Tibial nerve (tissue), 4 donors: ENCODE measurements at regions not wholly inside any gene's neighbourhood (a gene's known extent, or its start where the extent isn't known, plus 50 kb on each side); places are given as distances from the start of the nearest gene placed in this dataset.
"Not testable (repeated sequence)": the region's sequence is repeated elsewhere in the genome, so short reads cannot be mapped to it uniquely, and the experiment has no call there.

Experiments
- DNase-seq, 2 donors: peaks; one replicate each; pipeline ENCODE4 v3.0.0-alpha.2; 2019; ENCODE audit warnings: low spot score in 2 of 2
- H3K27ac ChIP-seq, 4 donors: fragments of 200-600 bp; sonication (generic) in 3 of 4; one replicate each; pipeline ENCODE4 v1.5.1; 2017 to 2019; ENCODE audit warnings: mild to moderate bottlenecking in 1 of 4
- H3K27me3 ChIP-seq, 2 donors: fragments of 200-600 bp; sonication (generic) in 1 of 2; one replicate each; pipeline versions ENCODE4 v1.5.1 to v1.6.0; 2017 to 2019
- H3K36me3 ChIP-seq, 3 donors: fragments of 200-600 bp; sonication (generic); one replicate each; pipeline ENCODE4 v1.5.1; 2018 to 2019
- H3K4me1 ChIP-seq, 4 donors: fragments of 200-600 bp; sonication (generic) in 3 of 4; one replicate each; pipeline ENCODE4 v1.5.1; 2017 to 2019
- H3K4me3 ChIP-seq, 4 donors: fragments of 200-600 bp; sonication (generic) in 3 of 4; one replicate each; pipeline ENCODE4 v1.5.1; 2017 to 2019; ENCODE audit warnings: mild to moderate bottlenecking in 1 of 4, moderate library complexity in 1 of 4
- H3K9me3 ChIP-seq, 4 donors: fragments of 200-600 bp; sonication (generic) in 3 of 4; one replicate each; pipeline ENCODE4 v1.5.1; 2017 to 2019
- EP300 ChIP-seq, 2 donors: sonication (generic); formaldehyde crosslinking; IDR thresholded peaks; one replicate each; pipeline ENCODE4 v1.6.1; 2017; ENCODE audit warnings: antibody characterized with exemption in 2 of 2, mild to moderate bottlenecking in 1 of 2
- POLR2A ChIP-seq, 2 donors: fragments of 450-650 bp; IDR thresholded peaks; one replicate each; pipeline ENCODE4 v1.6.1; 2017; ENCODE audit warnings: antibody characterized with exemption in 2 of 2, mild to moderate bottlenecking in 2 of 2, moderate library complexity in 2 of 2
- WGBS, 2 donors: methylation state at CpG; one replicate each; pipeline ENCODE4 v1.1.5; 2018; 5-methylcytosine and 5-hydroxymethylcytosine counted together
- TF ChIP-seq, protein P1 (sequence below), 5 experiments: fragments of 200-600 bp in 3 of 5; fragments of 450-650 bp in 2 of 5; sonication (generic) in 3 of 5; IDR thresholded peaks; one replicate each; pipeline ENCODE4 v1.5.1; 2016 to 2019; ENCODE audit warnings: antibody characterized with exemption in 5 of 5, mild to moderate bottlenecking in 3 of 5, moderate library complexity in 2 of 5

DNA sequence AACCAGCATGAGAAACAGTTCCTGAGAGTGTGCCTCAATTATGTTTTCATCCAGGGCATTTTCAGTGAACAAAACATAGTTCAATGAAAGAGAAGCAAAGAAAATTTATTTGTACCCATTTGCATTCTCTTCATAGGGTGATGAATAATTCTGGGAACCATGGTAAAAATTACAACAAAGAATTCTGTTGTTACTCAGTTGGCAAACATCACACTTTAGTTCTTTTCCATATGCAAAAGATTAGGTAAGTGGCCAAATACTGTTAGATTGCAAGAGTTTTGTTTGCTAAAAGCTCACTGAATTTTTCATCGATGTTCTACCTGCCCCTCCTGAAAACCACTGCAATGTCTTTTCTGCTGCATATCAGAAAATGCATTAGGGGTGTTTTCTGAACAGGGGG lies 132.4 kb upstream of the RGS6 start:
- TF ChIP-seq, protein P1, sequence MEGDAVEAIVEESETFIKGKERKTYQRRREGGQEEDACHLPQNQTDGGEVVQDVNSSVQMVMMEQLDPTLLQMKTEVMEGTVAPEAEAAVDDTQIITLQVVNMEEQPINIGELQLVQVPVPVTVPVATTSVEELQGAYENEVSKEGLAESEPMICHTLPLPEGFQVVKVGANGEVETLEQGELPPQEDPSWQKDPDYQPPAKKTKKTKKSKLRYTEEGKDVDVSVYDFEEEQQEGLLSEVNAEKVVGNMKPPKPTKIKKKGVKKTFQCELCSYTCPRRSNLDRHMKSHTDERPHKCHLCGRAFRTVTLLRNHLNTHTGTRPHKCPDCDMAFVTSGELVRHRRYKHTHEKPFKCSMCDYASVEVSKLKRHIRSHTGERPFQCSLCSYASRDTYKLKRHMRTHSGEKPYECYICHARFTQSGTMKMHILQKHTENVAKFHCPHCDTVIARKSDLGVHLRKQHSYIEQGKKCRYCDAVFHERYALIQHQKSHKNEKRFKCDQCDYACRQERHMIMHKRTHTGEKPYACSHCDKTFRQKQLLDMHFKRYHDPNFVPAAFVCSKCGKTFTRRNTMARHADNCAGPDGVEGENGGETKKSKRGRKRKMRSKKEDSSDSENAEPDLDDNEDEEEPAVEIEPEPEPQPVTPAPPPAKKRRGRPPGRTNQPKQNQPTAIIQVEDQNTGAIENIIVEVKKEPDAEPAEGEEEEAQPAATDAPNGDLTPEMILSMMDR (IDR thresholded peaks at IDR 0.05): no peak
- TF ChIP-seq POLR2A (IDR thresholded peaks at IDR 0.05) (no peak), EP300 (IDR thresholded peaks at IDR 0.05) (no peak)
- H3K36me3 ChIP-seq: no peaks in the 10 kb centered on the region
- H3K4me1 ChIP-seq: no peaks in the 10 kb centered on the region
- no peaks in the 10 kb centered on the region for H3K9me3 ChIP-seq
- WGBS, 2 donors: 30 to 38% methylated on average over 1 of the region's 1 CpG
- no peaks in the 10 kb centered on the region for H3K27me3 ChIP-seq
- no peak overlapping the region for H3K4me3 ChIP-seq
- no peak overlapping the region for H3K27ac ChIP-seq
- DNase-seq: no peak

DNA sequence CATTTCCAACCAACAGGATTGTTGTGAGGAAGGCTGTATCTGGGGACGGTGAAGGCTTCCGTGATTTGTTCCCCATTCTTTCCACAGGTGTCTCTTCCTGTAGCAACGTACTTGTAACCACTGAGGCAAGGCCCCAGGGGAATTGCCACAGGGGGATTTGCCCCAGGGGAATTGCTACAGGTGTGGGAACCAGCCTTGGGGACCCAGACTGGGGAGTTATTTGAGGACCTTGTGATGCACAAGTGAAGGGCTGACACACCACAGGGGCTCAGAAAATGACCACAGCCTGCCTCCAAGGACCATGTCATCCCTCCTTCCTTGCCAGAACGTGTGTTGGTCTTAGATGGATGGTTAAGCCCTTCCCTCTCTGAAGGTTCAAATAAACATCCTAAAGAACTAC lies 131.4 kb upstream of the RGS6 start:
- no peaks in the 10 kb centered on the region for H3K27me3 ChIP-seq
- H3K36me3 ChIP-seq: no peaks in the 10 kb centered on the region
- H3K9me3 ChIP-seq: no peaks in the 10 kb centered on the region
- H3K27ac ChIP-seq: no peak overlapping the region
- H3K4me3 ChIP-seq: no peak overlapping the region
- WGBS, 2 donors: 73 to 83% methylated on average over 4 of the region's 4 CpGs
- DNase-seq: no peak
- TF ChIP-seq, protein P1 (IDR thresholded peaks at IDR 0.05): no peak
- TF ChIP-seq POLR2A (IDR thresholded peaks at IDR 0.05): no peak
- no peak for TF ChIP-seq EP300 (IDR thresholded peaks at IDR 0.05)
- no peaks in the 10 kb centered on the region for H3K4me1 ChIP-seq

DNA sequence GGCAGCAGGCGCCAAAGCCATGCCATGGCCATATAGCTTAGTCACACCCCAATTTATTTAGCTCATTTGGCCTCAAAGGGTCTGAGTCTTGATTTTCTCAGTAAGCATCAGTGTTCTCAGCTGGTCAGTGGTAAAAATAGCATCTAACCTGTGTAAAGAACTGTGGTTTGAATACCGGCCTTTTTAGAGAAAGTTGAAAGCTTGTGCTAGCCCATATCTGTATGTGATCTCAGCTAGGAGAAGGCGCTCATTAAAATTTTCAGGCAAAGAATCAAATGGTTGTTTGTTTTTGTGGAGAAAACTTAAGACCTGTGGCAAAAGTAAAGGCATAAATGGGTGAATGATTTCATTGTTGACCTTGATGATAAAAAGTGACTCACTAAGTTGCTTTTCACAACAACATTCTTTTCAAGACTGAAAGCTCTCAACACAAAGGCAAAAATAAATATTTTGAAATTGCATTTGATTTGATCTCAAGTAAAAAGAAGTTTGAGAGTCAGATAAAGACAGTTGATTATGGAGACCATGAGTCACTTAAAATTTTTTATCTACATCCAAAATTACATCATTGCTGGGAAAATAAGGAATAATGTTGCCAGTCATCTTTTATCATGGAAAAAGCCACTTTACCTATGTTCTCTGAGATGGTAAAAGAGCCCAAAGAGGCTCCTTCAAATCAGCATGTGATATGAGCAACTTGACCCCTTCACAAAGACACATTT lies 128.5 kb upstream of the RGS6 start:
- H3K9me3 ChIP-seq: no peaks in the 10 kb centered on the region
- WGBS, 2 donors: 66 to 67% methylated on average over 3 of the region's 3 CpGs
- no peaks in the 10 kb centered on the region for H3K27me3 ChIP-seq
- no peaks in the 10 kb centered on the region for H3K36me3 ChIP-seq
- no peak overlapping the region for H3K27ac ChIP-seq
- no peak overlapping the region for H3K4me3 ChIP-seq
- no peak for DNase-seq
- TF ChIP-seq POLR2A (IDR thresholded peaks at IDR 0.05) (no peak), EP300 (IDR thresholded peaks at IDR 0.05) (no peak)
- TF ChIP-seq, protein P1 (IDR thresholded peaks at IDR 0.05): no peak
- no peaks in the 10 kb centered on the region for H3K4me1 ChIP-seq

DNA sequence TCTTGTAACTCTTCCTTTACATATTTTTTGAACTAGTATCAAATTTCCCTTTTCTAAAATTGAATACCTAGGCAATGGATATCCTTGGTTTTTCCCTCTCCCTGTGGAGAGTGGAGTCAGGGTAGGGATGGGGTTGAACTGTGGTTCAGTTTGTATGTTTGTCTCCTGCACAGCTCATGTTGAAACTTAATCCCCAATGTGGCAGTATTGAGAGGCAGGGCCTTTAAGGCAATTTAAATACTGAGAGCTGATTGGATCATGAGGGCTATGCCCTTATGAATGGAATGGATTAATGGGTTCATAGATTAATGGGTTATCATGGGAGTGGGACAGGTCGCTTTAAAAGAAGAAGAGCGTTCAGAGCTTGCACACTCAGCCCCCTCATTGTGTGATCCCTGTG lies 127.2 kb upstream of the RGS6 start:
- DNase-seq: no peak
- Histone ChIP-seq H3K4me3 (no peak overlapping the region), H3K27me3 (no peaks in the 10 kb centered on the region), H3K36me3 (no peaks in the 10 kb centered on the region), H3K4me1 (no peaks in the 10 kb centered on the region), H3K27ac (no peak overlapping the region), H3K9me3 (peaks cover 0 to 2% (median 0%) of the 10 kb centered on the region in 4 donors)
- TF ChIP-seq, protein P1 (IDR thresholded peaks at IDR 0.05): no peak
- TF ChIP-seq EP300 (IDR thresholded peaks at IDR 0.05) (no peak), POLR2A (IDR thresholded peaks at IDR 0.05) (no peak)
- 69 to 85% methylated on average over 2 of the region's 2 CpGs for WGBS, 2 donors

DNA sequence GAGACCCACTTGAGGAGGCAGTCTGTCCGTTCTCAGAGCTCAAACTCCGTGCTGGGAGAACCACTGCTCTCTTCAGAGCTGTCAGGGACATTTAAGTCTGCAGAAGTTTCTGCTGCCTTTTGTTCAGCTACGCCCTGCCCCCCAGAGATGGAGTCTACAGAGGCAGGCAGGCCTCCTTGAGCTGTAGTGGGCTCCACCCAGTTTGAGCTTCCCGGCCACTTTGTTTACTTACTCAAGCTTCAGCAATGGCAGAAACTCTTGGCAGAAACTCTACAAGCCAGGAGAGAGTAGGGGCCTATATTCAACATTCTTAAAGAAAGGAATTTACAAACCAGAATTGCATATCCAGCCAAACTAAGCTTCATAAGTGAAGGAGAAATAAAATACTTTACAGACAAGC lies 125.2 kb upstream of the RGS6 start:
- H3K4me1 ChIP-seq, H3K4me3 ChIP-seq, H3K27me3 ChIP-seq, DNase-seq, H3K27ac ChIP-seq, H3K36me3 ChIP-seq: not testable (repeated sequence)
- WGBS, 2 donors: 52 to 66% methylated on average over 4 of the region's 4 CpGs
- peaks cover 0 to 12% (median 0%) of the 10 kb centered on the region in 4 donors for H3K9me3 ChIP-seq

DNA sequence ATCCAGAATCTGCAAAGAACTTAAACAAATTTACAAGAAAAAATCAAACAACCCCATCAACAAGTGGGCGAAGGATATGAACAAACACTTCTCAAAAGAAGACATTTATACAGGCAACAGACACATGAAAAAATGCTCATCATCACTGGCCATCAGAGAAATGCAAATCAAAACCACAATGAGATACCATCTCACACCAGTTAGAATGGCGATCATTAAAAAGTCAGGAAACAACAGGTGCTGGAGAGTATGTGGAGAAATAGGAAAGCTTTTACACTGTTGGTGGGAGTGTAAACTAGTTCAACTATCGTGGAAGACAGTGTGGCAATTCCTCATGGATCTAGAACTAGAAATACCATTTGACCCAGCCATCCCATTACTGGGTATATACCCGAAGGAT lies 121.4 kb upstream of the RGS6 start:
- WGBS, 2 donors: 86 to 92% methylated on average over 4 of the region's 4 CpGs
- not testable (repeated sequence) for H3K36me3 ChIP-seq, H3K27ac ChIP-seq, H3K4me3 ChIP-seq, DNase-seq, H3K4me1 ChIP-seq, H3K27me3 ChIP-seq
- H3K9me3 ChIP-seq: peaks cover 0 to 12% (median 0%) of the 10 kb centered on the region in 4 donors
